CD14-positive monocyte (primary cell): ENCODE measurements at regions not wholly inside any gene's neighbourhood (a gene's known extent, or its start where the extent isn't known, plus 50 kb on each side); places are given as distances from the start of the nearest gene placed in this dataset.
A peak's percentile ranks its signal among the peaks of the same experiment; 100 is the strongest.

ENCODE experiments used
- DNase-seq, 3 donors: peaks; one replicate each; pipeline ENCODE4 v3.0.0-alpha.2; 2011 to 2022
- H2AFZ ChIP-seq: 2 replicates; pipeline ENCODE4 v1.6.0; 2012; ENCODE audit warnings: mild to moderate bottlenecking, low read depth, low read length, inconsistent platforms; ENCODE audit not compliant: insufficient read depth, poor library complexity, severe bottlenecking
- H3K27ac ChIP-seq, 2 donors: 1 replicate in 1 of 2; 2 replicates in 1 of 2; pipeline ENCODE4 v1.5.1; 2012 to 2013; ENCODE audit warnings: low read length in 2 of 2, control low read depth in 1 of 2, inconsistent platforms in 1 of 2, low read depth in 1 of 2, mild to moderate bottlenecking in 1 of 2
- H3K27me3 ChIP-seq, 2 donors: one replicate each; pipeline versions ENCODE4 v1.6.0 to v1.6.1; 2011 to 2013; ENCODE audit warnings: low read length in 2 of 2; ENCODE audit not compliant: control insufficient read depth in 2 of 2, insufficient read depth in 2 of 2
- H3K36me3 ChIP-seq, 2 donors: replicated peaks in 1 of 2; 1 replicate in 1 of 2; 2 replicates in 1 of 2; pipeline versions ENCODE4 v1.5.1 to v1.6.1; 2012 to 2013; ENCODE audit warnings: low read length in 2 of 2, control low read depth in 1 of 2, inconsistent platforms in 1 of 2, mild to moderate bottlenecking in 1 of 2; ENCODE audit not compliant: insufficient read depth in 2 of 2, control insufficient read depth in 1 of 2
- H3K4me1 ChIP-seq, 2 donors: 1 replicate in 1 of 2; 2 replicates in 1 of 2; pipeline versions ENCODE4 v1.5.1 to v1.6.1; 2012 to 2013; ENCODE audit warnings: low read length in 2 of 2, control low read depth in 1 of 2, inconsistent platforms in 1 of 2, mild to moderate bottlenecking in 1 of 2, moderate library complexity in 1 of 2; ENCODE audit not compliant: insufficient read depth in 2 of 2, control insufficient read depth in 1 of 2
- H3K4me2 ChIP-seq: replicated peaks from 2 replicates; pipeline ENCODE3; 2012; ENCODE audit warnings: low read length, moderate library complexity, mild to moderate bottlenecking; ENCODE audit not compliant: poor library complexity, severe bottlenecking; ENCODE audit errors: extremely low read depth
- H3K4me3 ChIP-seq, 3 experiments: fragments of 200-600 bp in 1 of 3; sonication (generic) in 1 of 3; replicated peaks in 1 of 3; 1 replicate in 2 of 3; 2 replicates in 1 of 3; pipeline ENCODE4 v1.5.1; 2011 to 2013; ENCODE audit warnings: low read length in 3 of 3, mild to moderate bottlenecking in 3 of 3, control low read depth in 2 of 3, low read depth in 2 of 3, inconsistent platforms in 1 of 3, moderate library complexity in 1 of 3
- H3K79me2 ChIP-seq: 2 replicates; pipeline ENCODE4 v1.6.0; 2012; ENCODE audit warnings: mild to moderate bottlenecking, control low read depth, inconsistent platforms, low read length, moderate library complexity; ENCODE audit not compliant: insufficient read depth
- H3K9ac ChIP-seq: 2 replicates; pipeline ENCODE4 v1.6.0; 2017; ENCODE audit warnings: low read length, mild to moderate bottlenecking; ENCODE audit not compliant: insufficient read depth, poor library complexity, severe bottlenecking
- H3K9me3 ChIP-seq, 2 donors: replicated peaks in 1 of 2; 1 replicate in 1 of 2; 2 replicates in 1 of 2; pipeline versions ENCODE4 v1.5.1 to v1.6.1; 2012 to 2013; ENCODE audit warnings: low read length in 2 of 2, control low read depth in 1 of 2; ENCODE audit not compliant: control insufficient read depth in 1 of 2, insufficient read depth in 1 of 2
- H4K20me1 ChIP-seq: 2 replicates; pipeline ENCODE4 v1.6.0; 2012; ENCODE audit warnings: mild to moderate bottlenecking, low read length, control low read depth, moderate library complexity; ENCODE audit not compliant: insufficient read depth
- H3K27ac Mint-ChIP-seq, 7 donors: one replicate each; pipeline ENCODE4 v1.8.0; 2020; ENCODE audit warnings: mild to moderate bottlenecking in 7 of 7, mixed read lengths in 7 of 7, moderate library complexity in 6 of 7, inconsistent platforms in 2 of 7
- H3K27me3 Mint-ChIP-seq, 3 donors: one replicate each; pipeline ENCODE4 v1.8.0; 2021 to 2022; ENCODE audit warnings: low read depth in 3 of 3, mild to moderate bottlenecking in 3 of 3, mixed read lengths in 3 of 3, moderate library complexity in 3 of 3, inconsistent platforms in 1 of 3
- H3K36me3 Mint-ChIP-seq, 2 donors: one replicate each; pipeline ENCODE4 v1.8.0; 2020; ENCODE audit warnings: mixed read lengths in 2 of 2, inconsistent platforms in 1 of 2, mild to moderate bottlenecking in 1 of 2
- H3K4me1 Mint-ChIP-seq: one replicate; pipeline ENCODE4 v1.8.0; 2020; ENCODE audit warnings: mild to moderate bottlenecking, mixed read lengths
- H3K4me3 Mint-ChIP-seq, 2 donors: one replicate each; pipeline ENCODE4 v1.8.0; 2020; ENCODE audit warnings: mild to moderate bottlenecking in 2 of 2, mixed read lengths in 2 of 2, moderate library complexity in 1 of 2
- H3K9me3 Mint-ChIP-seq, 7 donors: one replicate each; pipeline ENCODE4 v1.8.0; 2020 to 2022; ENCODE audit warnings: mixed read lengths in 7 of 7, mild to moderate bottlenecking in 6 of 7, moderate library complexity in 6 of 7, inconsistent platforms in 2 of 7
- CTCF ChIP-seq: fragments of 200-600 bp; IDR thresholded peaks from one replicate; pipeline ENCODE4 v1.8.0; 2022; ENCODE audit warnings: antibody characterized with exemption, mild to moderate bottlenecking
- WGBS: methylation state at CpG from one replicate; pipeline ENCODE4 v1.1.5; 2013; ENCODE audit warnings: missing lambda C conversion rate; ENCODE audit not compliant: insufficient coverage; 5-methylcytosine and 5-hydroxymethylcytosine counted together
- intact Hi-C, 2 donors: fragments of 100-400 bp; cut with micrococcal nuclease; formaldehyde crosslinking; loops; one replicate each; pipeline versions ENCODE4 v1.15.0 to v1.15.1; 2023

DNA sequence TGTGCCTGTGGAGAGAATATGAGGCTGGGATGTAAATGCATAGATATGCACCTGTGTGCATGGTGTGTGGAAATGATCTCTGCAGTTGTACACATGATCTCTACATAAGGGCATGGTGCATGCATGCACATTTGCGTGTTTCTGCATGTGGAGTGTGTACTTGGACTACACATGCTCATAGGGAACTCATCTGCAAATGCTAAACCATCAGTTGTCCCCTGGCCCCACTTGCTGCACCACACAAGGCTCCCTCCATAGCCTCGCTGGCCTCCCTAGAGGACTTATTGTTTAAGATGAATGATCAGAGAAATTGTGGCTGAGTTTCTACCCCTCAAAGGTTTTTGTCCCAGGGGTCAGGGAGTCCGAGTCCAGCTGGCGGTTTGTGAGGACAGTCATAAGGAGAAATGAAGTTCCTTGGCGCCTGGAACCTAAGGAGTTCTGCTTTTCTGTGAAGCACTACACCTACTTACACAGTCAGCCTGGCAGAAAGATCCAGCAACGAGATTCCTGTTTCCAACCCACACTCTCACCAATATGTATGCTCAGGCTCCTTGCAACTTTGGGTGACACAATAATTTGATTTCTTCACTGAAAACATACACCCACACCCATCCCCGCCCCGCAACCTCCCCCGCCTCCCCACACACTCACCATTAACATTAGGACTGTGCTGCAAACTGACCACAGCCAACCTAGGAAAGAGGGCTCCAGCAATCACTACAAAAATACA, 79.9 kb upstream of the CPEB4 start:
- Mint-ChIP-seq H3K36me3 (peaks cover 0 to 3% of the 10 kb centered on the region in 2 donors), H3K27ac (peak overlapping the region in 1 of 7 donors; percentile 76), H3K4me3 (no peak overlapping the region), H3K4me1 (peaks cover 15% of the 10 kb centered on the region), H3K9me3 (peaks cover 0 to 11% (median 0%) of the 10 kb centered on the region in 7 donors), H3K27me3 (peaks cover 0 to 2% (median 0%) of the 10 kb centered on the region in 3 donors)
- Histone ChIP-seq H3K9ac (no peak overlapping the region), H3K4me2 (peak overlapping the region; percentile 43), H3K36me3 (no peaks in the 10 kb centered on the region), H3K4me1 (peaks cover 43 to 45% of the 10 kb centered on the region in 2 donors), H3K27me3 (no peaks in the 10 kb centered on the region), H3K4me3 (peak overlapping the region in 1 of 3 experiments; percentile 45), H4K20me1 (no peaks in the 10 kb centered on the region), H3K9me3 (no peaks in the 10 kb centered on the region), H3K27ac (peak overlapping the region; percentile 42 to 50), H2AFZ (no peak overlapping the region), H3K79me2 (no peaks in the 10 kb centered on the region)
- intact Hi-C loops = loop anchor here in 1 of 2 donors (10.0 kb wide), 2 partner anchors 73 to 77 kb away; partner anchors contain the start of gene CPEB4
- 0% methylated on average over 4 of the region's 9 CpGs for WGBS
- DNase-seq = peak; percentile 74 to 84 (median 83)
- TF ChIP-seq CTCF = no peak

DNA sequence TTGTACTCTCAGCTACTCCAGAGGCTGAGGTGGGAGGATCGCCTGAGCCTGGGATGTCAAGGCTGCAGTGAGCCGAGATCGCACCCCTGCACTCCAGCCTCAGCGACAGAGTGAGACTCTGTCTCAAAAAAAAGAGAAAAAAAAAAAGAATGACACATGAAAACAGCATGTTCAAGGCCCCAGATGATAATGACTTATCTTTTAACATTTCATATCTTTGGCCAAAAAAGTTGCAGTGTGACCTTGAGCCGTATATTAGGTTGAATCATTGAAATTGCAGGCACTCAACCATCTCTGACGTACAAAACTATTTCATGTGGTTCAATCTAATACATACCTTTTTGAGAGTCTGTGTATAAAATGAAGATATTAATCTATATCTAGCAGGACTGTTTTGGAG, 79.1 kb upstream of the CPEB4 start:
- H3K4me1 Mint-ChIP-seq = peaks cover 11% of the 10 kb centered on the region
- peak overlapping the region in 3 of 7 donors; percentile 48 to 77 (median 76) for H3K27ac Mint-ChIP-seq
- Histone ChIP-seq H3K4me3 (no peak overlapping the region), H3K27me3 (no peaks in the 10 kb centered on the region), H3K4me2 (no peak overlapping the region), H3K4me1 (peaks cover 37 to 41% of the 10 kb centered on the region in 2 donors), H3K36me3 (no peaks in the 10 kb centered on the region), H3K27ac (peak overlapping the region in 1 of 2 donors; percentile 18), H3K9ac (no peak overlapping the region), H3K9me3 (no peaks in the 10 kb centered on the region), H4K20me1 (no peaks in the 10 kb centered on the region), H3K79me2 (no peaks in the 10 kb centered on the region), H2AFZ (no peak overlapping the region)
- H3K27me3 Mint-ChIP-seq = peaks cover 0 to under 1% (median 0%) of the 10 kb centered on the region in 3 donors
- peaks cover 0 to 11% (median 0%) of the 10 kb centered on the region in 7 donors for H3K9me3 Mint-ChIP-seq
- no peak for TF ChIP-seq CTCF
- H3K36me3 Mint-ChIP-seq = peaks cover 0 to 3% of the 10 kb centered on the region in 2 donors
- H3K4me3 Mint-ChIP-seq = no peak overlapping the region
- no peak for DNase-seq
- intact Hi-C loops = loop anchor here in 1 of 2 donors (10.0 kb wide), 2 partner anchors 74 to 76 kb away; partner anchors contain the start of gene CPEB4
- WGBS = 93% methylated on average over 2 of the region's 6 CpGs
